ENCODE measurements at regions not wholly inside any gene's neighbourhood (a gene's known extent, or its start where the extent isn't known, plus 50 kb on each side); places are given as distances from the start of the nearest gene placed in this dataset.

GRCh38 chr4:115607311-115607710 lies 493.9 kb upstream of the NDST4 start:
- Histone ChIP-seq H2BK15ac (ENCODE audit: low read length) (no peak overlapping the region), H2BK120ac (ENCODE audit: low read depth, low read length) (no peak overlapping the region), H3K14ac (ENCODE audit: low read length) (no peak overlapping the region), H3K4ac (ENCODE audit: low read length) (no peak overlapping the region), H3K36me3 (replicated peaks in 1 of 2; ENCODE audit: control insufficient read depth in 2 of 2, insufficient read depth in 2 of 2, low read length in 2 of 2) (no peaks in the 10 kb centered on the region), H2AK5ac (ENCODE audit: low read depth, low read length) (no peak overlapping the region), H3K4me1 (ENCODE audit: control insufficient read depth in 2 of 2, insufficient read depth in 1 of 2, low read depth in 1 of 2, low read length in 2 of 2) (no peaks in the 10 kb centered on the region), H3K23ac (ENCODE audit: low read depth, low read length, poor library complexity) (no peak overlapping the region), H3K27me3 (ENCODE audit: control insufficient read depth in 3 of 3, insufficient read depth in 3 of 3, low read depth in 1 of 3, low read length in 3 of 3) (no peaks in the 10 kb centered on the region), H2BK5ac (ENCODE audit: low read length) (no peak overlapping the region), H3K9me3 (replicated peaks in 1 of 2; ENCODE audit: control insufficient read depth in 2 of 2, insufficient read depth in 1 of 2, low read depth in 1 of 2, low read length in 2 of 2) (no peaks in the 10 kb centered on the region), H3K79me1 (ENCODE audit: low read depth, low read length) (no peaks in the 10 kb centered on the region), H2BK12ac (ENCODE audit: low read length) (no peak overlapping the region), H3K4me3 (ENCODE audit: low read length in 2 of 2) (no peak overlapping the region), H2AFZ (ENCODE audit: low read length) (no peak overlapping the region), H3K9ac (ENCODE audit: low read depth, low read length, poor library complexity) (no peak overlapping the region), H3K18ac (ENCODE audit: low read length) (no peak overlapping the region), H3K27ac (replicated peaks; ENCODE audit: low read length) (no peak overlapping the region), H4K91ac (ENCODE audit: low read depth, low read length, poor library complexity) (no peak overlapping the region), H4K8ac (ENCODE audit: low read depth, low read length) (no peak overlapping the region), H3K4me2 (ENCODE audit: insufficient read depth, low read length, poor library complexity, severe bottlenecking) (no peak overlapping the region)
- DNase-seq (ENCODE audit: low spot score) = no peak
- WGBS, 2 donors (ENCODE audit: extremely low coverage in 2 of 2, insufficient read length in 2 of 2, insufficient replicate concordance in 1 of 2) = no CpG with 5 or more reads among the region's 3 CpGs

- no peak overlapping the region for H3K27ac ChIP-seq (replicated peaks; ENCODE audit: low read length)
- H2BK12ac ChIP-seq (ENCODE audit: low read length) = no peak overlapping the region
- no peak overlapping the region for H4K8ac ChIP-seq (ENCODE audit: low read depth, low read length)
- H3K14ac ChIP-seq (ENCODE audit: low read length) = no peak overlapping the region
- no peak overlapping the region for H2BK15ac ChIP-seq (ENCODE audit: low read length)
- H2BK5ac ChIP-seq (ENCODE audit: low read length) = no peak overlapping the region
- no CpG with 5 or more reads among the region's 3 CpGs for WGBS, 2 donors (ENCODE audit: extremely low coverage in 2 of 2, insufficient read length in 2 of 2, insufficient replicate concordance in 1 of 2)
- no peaks in the 10 kb centered on the region for H3K27me3 ChIP-seq (ENCODE audit: control insufficient read depth in 3 of 3, insufficient read depth in 3 of 3, low read depth in 1 of 3, low read length in 3 of 3)
- H3K23ac ChIP-seq (ENCODE audit: low read depth, low read length, poor library complexity) = no peak overlapping the region
- no peak overlapping the region for H3K4me3 ChIP-seq (ENCODE audit: low read length in 2 of 2)
- H3K18ac ChIP-seq (ENCODE audit: low read length) = no peak overlapping the region
- peaks cover 0 to 5% of the 10 kb centered on the region in 2 donors for H3K4me1 ChIP-seq (ENCODE audit: control insufficient read depth in 2 of 2, insufficient read depth in 1 of 2, low read depth in 1 of 2, low read length in 2 of 2)
- DNase-seq (ENCODE audit: low spot score) = no peak
- H2AK5ac ChIP-seq (ENCODE audit: low read depth, low read length) = no peak overlapping the region
- no peaks in the 10 kb centered on the region for H3K9me3 ChIP-seq (replicated peaks in 1 of 2; ENCODE audit: control insufficient read depth in 2 of 2, insufficient read depth in 1 of 2, low read depth in 1 of 2, low read length in 2 of 2)
- H3K36me3 ChIP-seq (replicated peaks in 1 of 2; ENCODE audit: control insufficient read depth in 2 of 2, insufficient read depth in 2 of 2, low read length in 2 of 2) = no peaks in the 10 kb centered on the region
- H3K79me1 ChIP-seq (ENCODE audit: low read depth, low read length) = no peaks in the 10 kb centered on the region
- no peak overlapping the region for H3K4ac ChIP-seq (ENCODE audit: low read length)
- H3K4me2 ChIP-seq (ENCODE audit: insufficient read depth, low read length, poor library complexity, severe bottlenecking) = no peak overlapping the region
- H4K91ac ChIP-seq (ENCODE audit: low read depth, low read length, poor library complexity) = no peak overlapping the region
- no peak overlapping the region for H2AFZ ChIP-seq (ENCODE audit: low read length)
- H3K9ac ChIP-seq (ENCODE audit: low read depth, low read length, poor library complexity) = no peak overlapping the region
- H2BK120ac ChIP-seq (ENCODE audit: low read depth, low read length) = no peak overlapping the region
Observed at GRCh38 chr4:115596265-115597001, 483.0 kb upstream of the NDST4 start.

- H3K27ac ChIP-seq (replicated peaks; ENCODE audit: low read length) = no peak overlapping the region
- no peak overlapping the region for H3K4me2 ChIP-seq (ENCODE audit: insufficient read depth, low read length, poor library complexity, severe bottlenecking)
- no peak overlapping the region for H4K8ac ChIP-seq (ENCODE audit: low read depth, low read length)
- no peak overlapping the region for H3K14ac ChIP-seq (ENCODE audit: low read length)
- H2BK120ac ChIP-seq (ENCODE audit: low read depth, low read length) = no peak overlapping the region
- H2AK5ac ChIP-seq (ENCODE audit: low read depth, low read length) = no peak overlapping the region
- H3K27me3 ChIP-seq (ENCODE audit: control insufficient read depth in 3 of 3, insufficient read depth in 3 of 3, low read depth in 1 of 3, low read length in 3 of 3) = no peaks in the 10 kb centered on the region
- no peaks in the 10 kb centered on the region for H3K79me1 ChIP-seq (ENCODE audit: low read depth, low read length)
- no peaks in the 10 kb centered on the region for H3K36me3 ChIP-seq (replicated peaks in 1 of 2; ENCODE audit: control insufficient read depth in 2 of 2, insufficient read depth in 2 of 2, low read length in 2 of 2)
- H2AFZ ChIP-seq (ENCODE audit: low read length) = no peak overlapping the region
- no peak overlapping the region for H3K9ac ChIP-seq (ENCODE audit: low read depth, low read length, poor library complexity)
- H3K4me3 ChIP-seq (ENCODE audit: low read length in 2 of 2) = no peak overlapping the region
- peaks cover 0 to under 1% of the 10 kb centered on the region in 2 donors for H3K4me1 ChIP-seq (ENCODE audit: control insufficient read depth in 2 of 2, insufficient read depth in 1 of 2, low read depth in 1 of 2, low read length in 2 of 2)
- no peak overlapping the region for H3K4ac ChIP-seq (ENCODE audit: low read length)
- no peak overlapping the region for H3K23ac ChIP-seq (ENCODE audit: low read depth, low read length, poor library complexity)
- no peak overlapping the region for H4K91ac ChIP-seq (ENCODE audit: low read depth, low read length, poor library complexity)
- no peaks in the 10 kb centered on the region for H3K9me3 ChIP-seq (replicated peaks in 1 of 2; ENCODE audit: control insufficient read depth in 2 of 2, insufficient read depth in 1 of 2, low read depth in 1 of 2, low read length in 2 of 2)
- no peak overlapping the region for H2BK12ac ChIP-seq (ENCODE audit: low read length)
- H2BK15ac ChIP-seq (ENCODE audit: low read length) = no peak overlapping the region
- H2BK5ac ChIP-seq (ENCODE audit: low read length) = no peak overlapping the region
- no peak for DNase-seq (ENCODE audit: low spot score)
- H3K18ac ChIP-seq (ENCODE audit: low read length) = no peak overlapping the region
Observed at GRCh38 chr4:115580901-115581300, 467.5 kb upstream of the NDST4 start.

GRCh38 chr4:115575851-115576250 lies 462.4 kb upstream of the NDST4 start:
- Histone ChIP-seq H4K8ac (ENCODE audit: low read depth, low read length) (no peak overlapping the region), H3K36me3 (replicated peaks in 1 of 2; ENCODE audit: control insufficient read depth in 2 of 2, insufficient read depth in 2 of 2, low read length in 2 of 2) (no peaks in the 10 kb centered on the region), H2BK5ac (ENCODE audit: low read length) (no peak overlapping the region), H2AFZ (ENCODE audit: low read length) (peak overlapping the region; percentile 10), H3K9ac (ENCODE audit: low read depth, low read length, poor library complexity) (no peak overlapping the region), H4K91ac (ENCODE audit: low read depth, low read length, poor library complexity) (no peak overlapping the region), H2BK120ac (ENCODE audit: low read depth, low read length) (no peak overlapping the region), H3K4me3 (ENCODE audit: low read length in 2 of 2) (no peak overlapping the region), H2AK5ac (ENCODE audit: low read depth, low read length) (no peak overlapping the region), H3K79me1 (ENCODE audit: low read depth, low read length) (no peaks in the 10 kb centered on the region), H3K4me1 (ENCODE audit: control insufficient read depth in 2 of 2, insufficient read depth in 1 of 2, low read depth in 1 of 2, low read length in 2 of 2) (peaks cover 0 to 2% of the 10 kb centered on the region in 2 donors), H2BK15ac (ENCODE audit: low read length) (no peak overlapping the region), H3K9me3 (replicated peaks in 1 of 2; ENCODE audit: control insufficient read depth in 2 of 2, insufficient read depth in 1 of 2, low read depth in 1 of 2, low read length in 2 of 2) (no peaks in the 10 kb centered on the region), H3K18ac (ENCODE audit: low read length) (no peak overlapping the region), H3K27ac (replicated peaks; ENCODE audit: low read length) (no peak overlapping the region), H3K23ac (ENCODE audit: low read depth, low read length, poor library complexity) (no peak overlapping the region), H3K4ac (ENCODE audit: low read length) (no peak overlapping the region), H3K14ac (ENCODE audit: low read length) (no peak overlapping the region), H3K27me3 (ENCODE audit: control insufficient read depth in 3 of 3, insufficient read depth in 3 of 3, low read depth in 1 of 3, low read length in 3 of 3) (no peaks in the 10 kb centered on the region), H2BK12ac (ENCODE audit: low read length) (no peak overlapping the region), H3K4me2 (ENCODE audit: insufficient read depth, low read length, poor library complexity, severe bottlenecking) (no peak overlapping the region)
- WGBS, 2 donors (ENCODE audit: extremely low coverage in 2 of 2, insufficient read length in 2 of 2, insufficient replicate concordance in 1 of 2) = no CpG with 5 or more reads among the region's 1 CpG
- DNase-seq (ENCODE audit: low spot score) = no peak

Measured in neuronal stem cell (in vitro differentiated cells).